ENCODE measurements at regions not wholly inside any gene's neighbourhood (a gene's known extent, or its start where the extent isn't known, plus 50 kb on each side); places are given as distances from the start of the nearest gene placed in this dataset.
A peak's percentile ranks its signal among the peaks of the same experiment; 100 is the strongest.
"Not testable (repeated sequence)": the region's sequence is repeated elsewhere in the genome, so short reads cannot be mapped to it uniquely, and the experiment has no call there.

GRCh38 chr7:131957338-131958020 is 401.1 kb upstream of the PODXL start:
- DNase-seq: no peak

GRCh38 chr7:131956864-131957263 is 400.4 kb upstream of the PODXL start:
- no peak for DNase-seq

GRCh38 chr7:131955679-131956078 is 399.3 kb upstream of the PODXL start:
- no peak for DNase-seq

- no peak for DNase-seq
These were observed 396.8 kb upstream of the PODXL start for GRCh38 chr7:131953184-131953583.

- no peak for DNase-seq
These were observed 395.9 kb upstream of the PODXL start for GRCh38 chr7:131952365-131952764.

GRCh38 chr7:131950758-131951157 is 394.3 kb upstream of the PODXL start:
- DNase-seq: no peak

- no peak for DNase-seq
These were observed 393.2 kb upstream of the PODXL start for GRCh38 chr7:131949659-131950058.

GRCh38 chr7:131948434-131949053 is 392.1 kb upstream of the PODXL start:
- DNase-seq: no peak

- DNase-seq: no peak
These were observed 391.2 kb upstream of the PODXL start for GRCh38 chr7:131947661-131948060.

GRCh38 chr7:131945957-131946544 is 389.6 kb upstream of the PODXL start:
- no peak for DNase-seq

- DNase-seq: peak; percentile 2
These were observed 389.0 kb upstream of the PODXL start for GRCh38 chr7:131945313-131945911.

GRCh38 chr7:131944556-131945069 is 388.2 kb upstream of the PODXL start:
- DNase-seq: no peak

GRCh38 chr7:131943646-131944045 is 387.2 kb upstream of the PODXL start:
- DNase-seq: no peak

- DNase-seq: no peak
These were observed 386.8 kb upstream of the PODXL start for GRCh38 chr7:131943211-131943610.

GRCh38 chr7:131942287-131943150 is 386.1 kb upstream of the PODXL start:
- DNase-seq: no peak

GRCh38 chr7:131941291-131941690 is 384.9 kb upstream of the PODXL start:
- DNase-seq: no peak

- DNase-seq: no peak
These were observed 384.3 kb upstream of the PODXL start for GRCh38 chr7:131940621-131941165.

- not testable (repeated sequence) for DNase-seq
These were observed 382.4 kb upstream of the PODXL start for GRCh38 chr7:131938788-131939187.

GRCh38 chr7:131937868-131938267 is 381.4 kb upstream of the PODXL start:
- no peak for DNase-seq

- no peak for DNase-seq
These were observed 378.8 kb upstream of the PODXL start for GRCh38 chr7:131935180-131935579.

GRCh38 chr7:131934452-131934851 is 378.0 kb upstream of the PODXL start:
- no peak for DNase-seq

- DNase-seq: no peak
These were observed 377.4 kb upstream of the PODXL start for GRCh38 chr7:131933751-131934289.

Data from CD4-positive, alpha-beta T cell treated with Interleukin-12 subunit alpha and Interleukin-12 subunit beta, for 1 hour (primary cell).